PC-9 (cell line): ENCODE measurements at regions not wholly inside any gene's neighbourhood (a gene's known extent, or its start where the extent isn't known, plus 50 kb on each side); places are given as distances from the start of the nearest gene placed in this dataset.

ENCODE experiments used
- BruUV-seq: library from RNA; stranded (reverse); fragments of 400-500 nt; replicated peaks from 2 replicates; lab custom pipeline; 2021; lab: Mats Ljungman, UMichigan
- CTCF ChIA-PET: fragments of 300-600 bp; sonication (Branson Sonifier 250); formaldehyde crosslinking; loops from one replicate; lab custom pipeline; 2022; ENCODE audit warnings: antibody characterized with exemption; lab: Charles Lee
- POLR2A ChIA-PET: fragments of 300-600 bp; sonication (Branson Sonifier 250); formaldehyde crosslinking; loops from one replicate; lab custom pipeline; 2022; ENCODE audit warnings: antibody characterized with exemption; ENCODE audit not compliant: unreplicated experiment; lab: Charles Lee
- DNase-seq, 2 experiments: peaks; one replicate each; pipeline versions ENCODE4 v3.0.0 to v3.0.0-alpha.2; 2015 to 2022; ENCODE audit warnings: mixed read lengths in 1 of 2
- H2AFZ ChIP-seq: fragments of 200-600 bp; sonication (generic); 2 replicates; pipeline ENCODE4 v1.8.1; 2017; ENCODE audit warnings: antibody characterized with exemption
- H3F3A ChIP-seq: fragments of 200-600 bp; sonication (generic); 2 replicates; pipeline ENCODE4 v1.8.1; 2017; ENCODE audit warnings: antibody characterized with exemption, mild to moderate bottlenecking, low read depth; ENCODE audit not compliant: insufficient read depth
- H3K27ac ChIP-seq: fragments of 200-600 bp; sonication (generic); 2 replicates; pipeline ENCODE4 v1.6.1; 2016; ENCODE audit warnings: mixed run types
- H3K27me3 ChIP-seq: fragments of 200-600 bp; sonication (generic); 2 replicates; pipeline ENCODE4 v1.6.1; 2016; ENCODE audit warnings: low read depth, mixed run types; ENCODE audit not compliant: insufficient read depth
- H3K36me3 ChIP-seq: fragments of 200-600 bp; sonication (generic); 2 replicates; pipeline ENCODE4 v1.6.1; 2016; ENCODE audit warnings: low read depth, mixed run types
- H3K4me1 ChIP-seq: fragments of 200-600 bp; sonication (generic); replicated peaks from 2 replicates; pipeline ENCODE4 v1.6.1; 2016; ENCODE audit warnings: mixed run types; ENCODE audit not compliant: insufficient read depth
- H3K4me2 ChIP-seq: fragments of 200-600 bp; sonication (generic); 2 replicates; pipeline ENCODE4 v1.6.1; 2017; ENCODE audit warnings: mixed run types
- H3K4me3 ChIP-seq: fragments of 200-600 bp; sonication (generic); 2 replicates; pipeline ENCODE4 v1.6.1; 2016; ENCODE audit warnings: mixed run types
- H3K79me2 ChIP-seq: fragments of 200-600 bp; sonication (generic); 2 replicates; pipeline ENCODE4 v1.6.1; 2017; ENCODE audit warnings: low read depth, mixed run types
- H3K9me2 ChIP-seq: fragments of 200-600 bp; sonication (generic); 2 replicates; pipeline ENCODE4 v1.8.1; 2017; ENCODE audit warnings: mild to moderate bottlenecking; ENCODE audit not compliant: insufficient read depth
- H3K9me3 ChIP-seq: fragments of 200-600 bp; sonication (generic); 2 replicates; pipeline ENCODE4 v1.8.1; 2016; ENCODE audit warnings: low read depth; ENCODE audit not compliant: insufficient read depth
- H4K20me1 ChIP-seq: fragments of 200-600 bp; sonication (generic); 2 replicates; pipeline ENCODE4 v1.8.1; 2017; ENCODE audit not compliant: insufficient read depth
- EZH2 ChIP-seq: fragments of 200-600 bp; sonication (generic); IDR thresholded peaks from 2 replicates; pipeline ENCODE4 v1.8.0; 2017; ENCODE audit warnings: antibody characterized with exemption, low read depth
- intact Hi-C: fragments of 100-400 bp; cut with micrococcal nuclease; formaldehyde crosslinking; loops from one replicate; pipeline ENCODE4 v1.10.0; 2022; ENCODE audit not compliant: unreplicated experiment
- TF ChIP-seq, protein P1 (sequence below): fragments of 200-600 bp; sonication (generic); conservative IDR thresholded peaks from 2 replicates; pipeline ENCODE4 v1.6.1; 2017; ENCODE audit warnings: mixed run types, antibody characterized with exemption, mild to moderate bottlenecking, moderate library complexity

DNA sequence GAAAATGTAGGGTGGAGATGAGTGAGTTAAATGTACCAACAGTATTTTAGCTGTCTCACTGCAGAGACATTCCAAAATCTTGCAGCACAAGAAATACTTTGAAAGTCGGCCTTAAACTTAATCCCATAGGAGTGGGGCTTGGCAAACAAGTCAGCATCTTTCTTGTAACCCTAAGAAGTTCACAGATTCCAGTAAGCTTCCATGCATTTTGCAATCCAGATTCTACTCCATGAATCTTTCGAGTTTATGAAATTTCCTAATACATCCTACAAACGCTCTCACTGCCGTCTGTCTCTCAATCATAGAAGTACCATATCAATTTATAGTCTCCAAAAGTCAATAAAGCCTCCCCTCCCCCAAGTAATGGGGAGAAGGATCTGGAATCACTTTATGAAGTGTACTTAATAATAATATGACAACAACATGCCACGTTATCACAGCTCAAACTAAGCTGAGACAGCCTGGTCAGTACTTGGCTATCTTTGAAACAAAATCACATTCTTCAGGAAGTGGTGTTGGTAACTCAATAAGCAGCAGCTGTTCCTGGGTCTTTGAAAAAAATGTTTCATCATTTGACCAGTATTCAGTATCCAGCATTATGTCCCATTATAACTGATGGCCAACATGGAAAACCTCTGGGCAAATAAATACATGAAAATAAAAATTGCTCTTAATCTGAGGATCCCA is 317.4 kb upstream of the RUNX1 start:
- Histone ChIP-seq H3K27ac (no peak overlapping the region), H2AFZ (no peak overlapping the region), H3K4me3 (no peak overlapping the region), H3K9me3 (no peaks in the 10 kb centered on the region; the same call in 1 of the 2 replicates), H3K9me2 (no peaks in the 10 kb centered on the region), H3K27me3 (no peaks in the 10 kb centered on the region), H3K79me2 (no peaks in the 10 kb centered on the region), H3F3A (peaks cover under 1% of the 10 kb centered on the region; the same call in 1 of the 2 replicates), H3K4me2 (no peak overlapping the region), H4K20me1 (no peaks in the 10 kb centered on the region), H3K4me1 (peaks cover 6% of the 10 kb centered on the region), H3K36me3 (no peaks in the 10 kb centered on the region)
- intact Hi-C loops, result no loop called here
- no peak for DNase-seq
- ChIA-PET POLR2A (no interaction called here), CTCF (no interaction called here)
- TF ChIP-seq, protein P1, sequence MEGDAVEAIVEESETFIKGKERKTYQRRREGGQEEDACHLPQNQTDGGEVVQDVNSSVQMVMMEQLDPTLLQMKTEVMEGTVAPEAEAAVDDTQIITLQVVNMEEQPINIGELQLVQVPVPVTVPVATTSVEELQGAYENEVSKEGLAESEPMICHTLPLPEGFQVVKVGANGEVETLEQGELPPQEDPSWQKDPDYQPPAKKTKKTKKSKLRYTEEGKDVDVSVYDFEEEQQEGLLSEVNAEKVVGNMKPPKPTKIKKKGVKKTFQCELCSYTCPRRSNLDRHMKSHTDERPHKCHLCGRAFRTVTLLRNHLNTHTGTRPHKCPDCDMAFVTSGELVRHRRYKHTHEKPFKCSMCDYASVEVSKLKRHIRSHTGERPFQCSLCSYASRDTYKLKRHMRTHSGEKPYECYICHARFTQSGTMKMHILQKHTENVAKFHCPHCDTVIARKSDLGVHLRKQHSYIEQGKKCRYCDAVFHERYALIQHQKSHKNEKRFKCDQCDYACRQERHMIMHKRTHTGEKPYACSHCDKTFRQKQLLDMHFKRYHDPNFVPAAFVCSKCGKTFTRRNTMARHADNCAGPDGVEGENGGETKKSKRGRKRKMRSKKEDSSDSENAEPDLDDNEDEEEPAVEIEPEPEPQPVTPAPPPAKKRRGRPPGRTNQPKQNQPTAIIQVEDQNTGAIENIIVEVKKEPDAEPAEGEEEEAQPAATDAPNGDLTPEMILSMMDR, result no peak
- no peak for TF ChIP-seq EZH2
- BruUV-seq, result no TSS peak

DNA sequence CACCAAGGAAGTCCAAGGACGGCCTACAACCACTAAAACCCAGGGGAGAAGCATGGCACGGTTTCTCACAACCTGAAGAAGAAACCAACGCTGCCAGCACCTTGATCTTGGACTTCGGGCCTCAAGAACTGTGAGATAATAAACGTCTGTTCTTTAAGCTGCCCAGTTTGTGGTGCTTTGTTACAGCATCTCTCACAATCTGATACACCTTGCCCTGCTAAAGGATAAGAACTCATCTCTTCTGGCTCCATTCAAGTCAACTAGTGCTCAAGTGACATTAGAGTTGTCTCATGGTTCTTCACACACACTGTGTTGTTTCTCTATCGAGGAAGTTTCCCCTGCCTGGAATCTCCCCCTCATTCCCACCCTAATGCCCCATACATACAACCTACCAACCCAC is 314.4 kb upstream of the RUNX1 start:
- CTCF ChIA-PET, result interaction anchor here (0.7 kb wide), 1 partner anchor 101 kb away, joined by 3 read pairs; no protein-coding TSS in a partner anchor
- H3K4me1 ChIP-seq, result peaks cover 18% of the 10 kb centered on the region
- no peaks in the 10 kb centered on the region for H4K20me1 ChIP-seq
- H3F3A ChIP-seq, result peaks cover 7% of the 10 kb centered on the region; the same call in 1 of the 2 replicates
- no peaks in the 10 kb centered on the region for H3K79me2 ChIP-seq
- no peak overlapping the region for H3K4me2 ChIP-seq
- DNase-seq, result no peak
- POLR2A ChIA-PET, result no interaction called here
- no peak overlapping the region for H3K27ac ChIP-seq
- no peak overlapping the region for H2AFZ ChIP-seq
- H3K9me3 ChIP-seq, result no peaks in the 10 kb centered on the region; the same call in 1 of the 2 replicates
- H3K9me2 ChIP-seq, result no peaks in the 10 kb centered on the region
- TF ChIP-seq, protein P1, result no peak
- TF ChIP-seq EZH2, result no peak
- H3K36me3 ChIP-seq, result no peaks in the 10 kb centered on the region
- H3K27me3 ChIP-seq, result no peaks in the 10 kb centered on the region
- intact Hi-C loops, result no loop called here
- no peak overlapping the region for H3K4me3 ChIP-seq
- no TSS peak for BruUV-seq

DNA sequence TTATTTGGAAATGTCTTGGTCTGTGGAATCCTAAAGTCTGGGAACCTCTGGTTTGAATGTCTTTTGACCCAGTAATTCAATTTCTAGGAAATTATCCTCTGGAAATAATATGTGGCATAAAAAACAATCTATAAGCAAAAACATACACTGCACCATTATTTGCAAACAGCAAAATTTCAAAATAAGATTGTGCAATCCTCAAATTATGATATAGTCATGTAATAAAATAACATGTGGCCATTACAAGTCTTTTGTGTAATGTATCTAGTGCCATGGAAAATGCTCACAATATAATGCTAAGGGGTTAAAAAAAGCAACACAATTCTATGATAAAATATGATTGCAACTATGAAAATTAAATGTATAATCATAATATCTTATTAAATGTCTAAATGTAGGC is 312.9 kb upstream of the RUNX1 start:
- Histone ChIP-seq H4K20me1 (no peaks in the 10 kb centered on the region), H3K27me3 (no peaks in the 10 kb centered on the region), H3K4me1 (peaks cover 27% of the 10 kb centered on the region), H3K4me2 (no peak overlapping the region), H3K4me3 (no peak overlapping the region), H3K36me3 (no peaks in the 10 kb centered on the region), H3K79me2 (no peaks in the 10 kb centered on the region), H3K9me3 (no peaks in the 10 kb centered on the region; the same call in 1 of the 2 replicates), H3K9me2 (no peaks in the 10 kb centered on the region), H2AFZ (no peak overlapping the region), H3F3A (peaks cover 7% of the 10 kb centered on the region; the same call in 1 of the 2 replicates), H3K27ac (no peak overlapping the region)
- intact Hi-C loops, result no loop called here
- POLR2A ChIA-PET, result no interaction called here
- no peak for TF ChIP-seq EZH2
- TF ChIP-seq, protein P1, result no peak
- BruUV-seq, result no TSS peak
- CTCF ChIA-PET, result no interaction called here
- DNase-seq, result no peak
